Endothelial cell of umbilical vein (primary cell): ENCODE measurements at regions not wholly inside any gene's neighbourhood (a gene's known extent, or its start where the extent isn't known, plus 50 kb on each side); places are given as distances from the start of the nearest gene placed in this dataset.

Experiments used
- POLR2A ChIP-seq: IDR thresholded peaks from 2 replicates; pipeline ENCODE4 v1.6.1; 2012; ENCODE audit warnings: low read depth, mild to moderate bottlenecking, control low read depth, low read length
- POLR2AphosphoS5 ChIP-seq: IDR thresholded peaks from 2 replicates; pipeline ENCODE4 v1.6.1; 2012; ENCODE audit warnings: low read depth, mild to moderate bottlenecking, control low read depth, low read length, moderate library complexity; ENCODE audit not compliant: insufficient read depth
- TF ChIP-seq, protein P1 (sequence below), 2 donors: IDR thresholded peaks; 1 replicate in 1 of 2; 2 replicates in 1 of 2; pipeline ENCODE4 v1.5.1; 2011; ENCODE audit warnings: low read length in 2 of 2, mild to moderate bottlenecking in 2 of 2, moderate library complexity in 2 of 2, control low read depth in 1 of 2, inconsistent platforms in 1 of 2, low read depth in 1 of 2; ENCODE audit not compliant: insufficient read depth in 1 of 2; ENCODE audit errors: extremely low read depth in 1 of 2

DNA sequence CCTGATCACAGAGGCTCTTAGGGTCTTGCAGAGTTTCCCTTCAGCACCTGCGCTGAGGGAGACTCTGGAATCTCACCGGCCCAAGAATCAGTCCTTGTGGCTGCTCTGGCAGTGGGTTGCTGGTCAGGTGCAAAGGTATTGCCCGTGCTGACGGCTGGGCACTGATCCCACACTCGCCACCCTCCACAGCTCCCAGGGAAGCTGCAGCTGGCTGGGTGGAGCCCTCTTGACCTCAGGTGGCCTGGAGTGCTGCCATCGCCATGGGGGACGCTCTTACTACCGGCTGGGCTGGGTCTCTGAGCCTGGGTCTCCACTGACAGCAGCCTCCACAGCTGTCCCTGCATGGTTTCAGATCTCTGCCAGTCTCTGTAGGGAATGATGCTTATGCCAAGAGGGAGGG is 52.6 kb upstream of the EPHB3 start:
- no peak for TF ChIP-seq POLR2A
- TF ChIP-seq, protein P1, sequence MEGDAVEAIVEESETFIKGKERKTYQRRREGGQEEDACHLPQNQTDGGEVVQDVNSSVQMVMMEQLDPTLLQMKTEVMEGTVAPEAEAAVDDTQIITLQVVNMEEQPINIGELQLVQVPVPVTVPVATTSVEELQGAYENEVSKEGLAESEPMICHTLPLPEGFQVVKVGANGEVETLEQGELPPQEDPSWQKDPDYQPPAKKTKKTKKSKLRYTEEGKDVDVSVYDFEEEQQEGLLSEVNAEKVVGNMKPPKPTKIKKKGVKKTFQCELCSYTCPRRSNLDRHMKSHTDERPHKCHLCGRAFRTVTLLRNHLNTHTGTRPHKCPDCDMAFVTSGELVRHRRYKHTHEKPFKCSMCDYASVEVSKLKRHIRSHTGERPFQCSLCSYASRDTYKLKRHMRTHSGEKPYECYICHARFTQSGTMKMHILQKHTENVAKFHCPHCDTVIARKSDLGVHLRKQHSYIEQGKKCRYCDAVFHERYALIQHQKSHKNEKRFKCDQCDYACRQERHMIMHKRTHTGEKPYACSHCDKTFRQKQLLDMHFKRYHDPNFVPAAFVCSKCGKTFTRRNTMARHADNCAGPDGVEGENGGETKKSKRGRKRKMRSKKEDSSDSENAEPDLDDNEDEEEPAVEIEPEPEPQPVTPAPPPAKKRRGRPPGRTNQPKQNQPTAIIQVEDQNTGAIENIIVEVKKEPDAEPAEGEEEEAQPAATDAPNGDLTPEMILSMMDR (IDR thresholded peaks at IDR 0.05; ENCODE audit: extremely low read depth in 1 of 2, insufficient read depth in 1 of 2, low read depth in 1 of 2, low read length in 2 of 2), result no peak
- no peak for TF ChIP-seq POLR2AphosphoS5
